HCT116 (cell line): ENCODE measurements at regions not wholly inside any gene's neighbourhood (a gene's known extent, or its start where the extent isn't known, plus 50 kb on each side); places are given as distances from the start of the nearest gene placed in this dataset.

Experiments
- ATAC-seq: fragments of 200-7000 bp; cut with Tn5 transposase; 2 replicates; pipeline ENCODE4 v1.9.1; 2020; ENCODE audit warnings: mild to moderate bottlenecking, moderate library complexity
- BruUV-seq: library from RNA; stranded (reverse); fragments of 400-500 nt; replicated peaks from 2 replicates; lab custom pipeline; 2021; lab: Mats Ljungman, UMichigan
- CTCF ChIA-PET: fragments of 300-600 bp; sonication (Branson Sonifier 250); formaldehyde crosslinking; loops from one replicate; lab custom pipeline; 2021; ENCODE audit warnings: antibody characterized with exemption; lab: Charles Lee
- POLR2A ChIA-PET: fragments of 300-600, 350-600 bp; sonication (Branson Sonifier 250); formaldehyde crosslinking; loops from one replicate; lab custom pipeline; 2021; ENCODE audit warnings: antibody characterized with exemption; lab: Charles Lee
- RAD21 ChIA-PET, 2 experiments: fragments of 300-600 bp; sonication (Branson Sonifier 250); formaldehyde crosslinking; loops; one replicate each; lab custom pipeline; 2023; ENCODE audit warnings: low total read pairs in 2 of 2; ENCODE audit not compliant: uncharacterized antibody in 2 of 2, unreplicated experiment in 2 of 2, low non-redundant PET in 1 of 2; lab: Charles Lee
- DNase-seq: peaks from one replicate; pipeline ENCODE4 v3.0.0-alpha.2; 2010; ENCODE audit warnings: low read depth, low spot score
- H2AFZ ChIP-seq: fragments of 200-600 bp; shearing (Covaris generic), sonication (generic); 2 replicates; pipeline ENCODE4 v1.6.1; 2017; ENCODE audit warnings: low read depth, mixed run types, mixed read lengths, antibody characterized with exemption, low read length; ENCODE audit not compliant: poor library complexity, severe bottlenecking
- H3K27ac ChIP-seq: 2 replicates; pipeline ENCODE4 v1.5.1; 2012; ENCODE audit warnings: low read depth, low read length
- H3K27me3 ChIP-seq: fragments of 200-600 bp; sonication (generic); 2 replicates; pipeline ENCODE4 v1.6.1; 2016; ENCODE audit warnings: mixed run types, low read length, mixed read lengths; ENCODE audit not compliant: insufficient read depth
- H3K36me3 ChIP-seq, 2 experiments: fragments of 200-500 bp in 1 of 2; fragments of 200-600 bp in 1 of 2; sonication (Bioruptor generic) in 1 of 2; sonication (generic) in 1 of 2; 2 replicates each; pipeline versions ENCODE4 v1.5.1 to v1.6.1; 2014 to 2016; ENCODE audit warnings: low read length in 2 of 2, inconsistent platforms in 1 of 2, mixed read lengths in 1 of 2, mixed run types in 1 of 2; ENCODE audit not compliant: insufficient read depth in 2 of 2, control insufficient read depth in 1 of 2
- H3K4me1 ChIP-seq, 2 experiments: fragments of 200-600 bp in 1 of 2; sonication (generic) in 1 of 2; 2 replicates each; pipeline versions ENCODE4 v1.5.1 to v1.6.1; 2012 to 2017; ENCODE audit warnings: low read length in 2 of 2, inconsistent platforms in 1 of 2, mild to moderate bottlenecking in 1 of 2, mixed read lengths in 1 of 2, mixed run types in 1 of 2, moderate library complexity in 1 of 2; ENCODE audit not compliant: insufficient read depth in 2 of 2, control insufficient read depth in 1 of 2
- H3K4me2 ChIP-seq: fragments of 200-600 bp; sonication (generic); 2 replicates; pipeline ENCODE4 v1.6.1; 2017; ENCODE audit warnings: mixed run types, low read length, mixed read lengths
- H3K4me3 ChIP-seq, 2 experiments: fragments of 200-600 bp in 1 of 2; sonication (generic) in 1 of 2; replicated peaks in 1 of 2; 2 replicates each; pipeline ENCODE4 v1.5.1; 2011 to 2016; ENCODE audit warnings: low read length in 2 of 2, control low read depth in 1 of 2, low read depth in 1 of 2, mild to moderate bottlenecking in 1 of 2, mixed read lengths in 1 of 2, mixed run types in 1 of 2
- H3K79me2 ChIP-seq: fragments of 200-600 bp; sonication (generic); 2 replicates; pipeline ENCODE4 v1.6.1; 2017; ENCODE audit warnings: mild to moderate bottlenecking, mixed run types, low read length, moderate library complexity, mixed read lengths; ENCODE audit not compliant: insufficient read depth
- H3K9ac ChIP-seq: fragments of 200-600 bp; sonication (generic); 2 replicates; pipeline ENCODE4 v1.6.1; 2016; ENCODE audit warnings: low read length, mixed read lengths
- H3K9me2 ChIP-seq: fragments of 200-600 bp; sonication (generic), shearing (Covaris generic); 2 replicates; pipeline ENCODE4 v1.6.1; 2017; ENCODE audit warnings: mixed run types, mild to moderate bottlenecking, moderate library complexity; ENCODE audit not compliant: insufficient read depth
- H3K9me3 ChIP-seq, 2 experiments: fragments of 200-500 bp in 1 of 2; fragments of 200-600 bp in 1 of 2; sonication (Bioruptor generic) in 1 of 2; sonication (generic) in 1 of 2; 2 replicates each; pipeline ENCODE4 v1.6.1; 2014 to 2017; ENCODE audit warnings: low read length in 2 of 2, mixed read lengths in 2 of 2, inconsistent platforms in 1 of 2, low read depth in 1 of 2, mild to moderate bottlenecking in 1 of 2, mixed run types in 1 of 2, moderate library complexity in 1 of 2; ENCODE audit not compliant: control insufficient read depth in 1 of 2, insufficient read depth in 1 of 2
- H4K20me1 ChIP-seq: fragments of 200-600 bp; sonication (generic), shearing (Covaris generic); 2 replicates; pipeline ENCODE4 v1.6.1; 2017; ENCODE audit warnings: mixed run types, mild to moderate bottlenecking, moderate library complexity; ENCODE audit not compliant: insufficient read depth
- CBX3 ChIP-seq: IDR thresholded peaks from 2 replicates; pipeline ENCODE4 v1.6.1; 2012; ENCODE audit warnings: low read depth
- CEBPB ChIP-seq: IDR thresholded peaks from 2 replicates; pipeline ENCODE4 v1.6.1; 2012; ENCODE audit warnings: low read depth
- CTCF ChIP-seq, 3 experiments: fragments of 200-600 bp in 1 of 3; sonication (generic) in 1 of 3; IDR thresholded peaks in 2 of 3; conservative IDR thresholded peaks in 1 of 3; 2 replicates each; pipeline ENCODE4 v1.5.1; 2012 to 2017; ENCODE audit warnings: low read depth in 2 of 3, low read length in 2 of 3, antibody characterized with exemption in 1 of 3, borderline replicate concordance in 1 of 3, control low read depth in 1 of 3, mild to moderate bottlenecking in 1 of 3, mixed read lengths in 1 of 3, mixed run types in 1 of 3, moderate library complexity in 1 of 3; ENCODE audit not compliant: insufficient read depth in 1 of 3
- EGR1 ChIP-seq: IDR thresholded peaks from 2 replicates; pipeline ENCODE4 v1.6.1; 2012; ENCODE audit warnings: low read depth
- ELF1 ChIP-seq: IDR thresholded peaks from 2 replicates; pipeline ENCODE4 v1.6.1; 2012; ENCODE audit warnings: low read depth, borderline replicate concordance
- EZH2phosphoT487 ChIP-seq: fragments of 200-600 bp; IDR thresholded peaks from 2 replicates; pipeline ENCODE4 v1.6.1; 2018; ENCODE audit warnings: antibody characterized with exemption, borderline replicate concordance
- JUND ChIP-seq: IDR thresholded peaks from 2 replicates; pipeline ENCODE4 v1.6.1; 2012
- MAX ChIP-seq: IDR thresholded peaks from 2 replicates; pipeline ENCODE4 v1.6.1; 2012
- POLR2AphosphoS5 ChIP-seq: IDR thresholded peaks from 2 replicates; pipeline ENCODE4 v1.6.1; 2011; ENCODE audit warnings: mild to moderate bottlenecking, low read depth, low read length, moderate library complexity
- RAD21 ChIP-seq: IDR thresholded peaks from 2 replicates; pipeline ENCODE4 v1.6.1; 2012; ENCODE audit warnings: low read depth, mild to moderate bottlenecking
- SIN3A ChIP-seq: IDR thresholded peaks from 2 replicates; pipeline ENCODE4 v1.6.1; 2012; ENCODE audit warnings: low read depth
- SP1 ChIP-seq: IDR thresholded peaks from 2 replicates; pipeline ENCODE4 v1.6.1; 2012; ENCODE audit warnings: low read depth
- SRF ChIP-seq: IDR thresholded peaks from 2 replicates; pipeline ENCODE4 v1.6.1; 2012; ENCODE audit warnings: low read depth
- TCF7L2 ChIP-seq: IDR thresholded peaks from 2 replicates; pipeline ENCODE4 v1.7.0; 2011; ENCODE audit warnings: borderline replicate concordance, inconsistent platforms; ENCODE audit not compliant: insufficient read depth, insufficient read length; ENCODE audit errors: extremely low read depth
- YY1 ChIP-seq: IDR thresholded peaks from 2 replicates; pipeline ENCODE4 v1.6.1; 2011; ENCODE audit warnings: low read length, low read depth, moderate library complexity, mild to moderate bottlenecking; ENCODE audit not compliant: insufficient replicate concordance; ENCODE audit errors: extremely low read depth
- ZFX ChIP-seq: fragments of 450-650 bp; IDR thresholded peaks from 2 replicates; pipeline ENCODE4 v1.6.1; 2017
- ZNF274 ChIP-seq: fragments of 200-500 bp; sonication (Bioruptor generic); IDR thresholded peaks from 2 replicates; pipeline ENCODE4 v1.6.1; 2014; ENCODE audit warnings: mild to moderate bottlenecking, low read depth, low read length, inconsistent platforms
- intact Hi-C: fragments of 100-400 bp; cut with micrococcal nuclease; formaldehyde crosslinking; loops from 2 replicates; pipeline ENCODE4 v1.10.0; 2022
- TF ChIP-seq, protein P1 (sequence below): IDR thresholded peaks from 2 replicates; pipeline ENCODE4 v1.6.1; 2011; ENCODE audit warnings: mild to moderate bottlenecking, low read length, moderate library complexity; ENCODE audit not compliant: insufficient replicate concordance; ENCODE audit errors: extremely low read depth
- TF ChIP-seq, protein P2 (sequence below): IDR thresholded peaks from 2 replicates; pipeline ENCODE4 v1.6.1; 2012; ENCODE audit warnings: low read depth
- TF ChIP-seq, protein P3 (sequence below): IDR thresholded peaks from 2 replicates; pipeline ENCODE4 v1.6.1; 2012

- DNase-seq: no peak
- TF ChIP-seq ZNF274 (no peak), EGR1 (no peak), YY1 (no peak), ELF1 (no peak), CBX3 (no peak), JUND (no peak), EZH2phosphoT487 (no peak), MAX (no peak), CTCF (IDR thresholded peaks at IDR 0.05 in 2 of 3, conservative IDR thresholded peaks at IDR 0.05 in 1 of 3; ENCODE audit: borderline replicate concordance in 1 of 3, insufficient read depth in 1 of 3, low read depth in 2 of 3, low read length in 2 of 3) (no peak), POLR2AphosphoS5 (no peak), SP1 (no peak), CEBPB (no peak), RAD21 (no peak), TCF7L2 (no peak), SIN3A (no peak), SRF (no peak), ZFX (no peak)
- TF ChIP-seq, protein P1, sequence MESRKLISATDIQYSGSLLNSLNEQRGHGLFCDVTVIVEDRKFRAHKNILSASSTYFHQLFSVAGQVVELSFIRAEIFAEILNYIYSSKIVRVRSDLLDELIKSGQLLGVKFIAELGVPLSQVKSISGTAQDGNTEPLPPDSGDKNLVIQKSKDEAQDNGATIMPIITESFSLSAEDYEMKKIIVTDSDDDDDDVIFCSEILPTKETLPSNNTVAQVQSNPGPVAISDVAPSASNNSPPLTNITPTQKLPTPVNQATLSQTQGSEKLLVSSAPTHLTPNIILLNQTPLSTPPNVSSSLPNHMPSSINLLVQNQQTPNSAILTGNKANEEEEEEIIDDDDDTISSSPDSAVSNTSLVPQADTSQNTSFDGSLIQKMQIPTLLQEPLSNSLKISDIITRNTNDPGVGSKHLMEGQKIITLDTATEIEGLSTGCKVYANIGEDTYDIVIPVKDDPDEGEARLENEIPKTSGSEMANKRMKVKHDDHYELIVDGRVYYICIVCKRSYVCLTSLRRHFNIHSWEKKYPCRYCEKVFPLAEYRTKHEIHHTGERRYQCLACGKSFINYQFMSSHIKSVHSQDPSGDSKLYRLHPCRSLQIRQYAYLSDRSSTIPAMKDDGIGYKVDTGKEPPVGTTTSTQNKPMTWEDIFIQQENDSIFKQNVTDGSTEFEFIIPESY: no peak
- TF ChIP-seq, protein P2, sequence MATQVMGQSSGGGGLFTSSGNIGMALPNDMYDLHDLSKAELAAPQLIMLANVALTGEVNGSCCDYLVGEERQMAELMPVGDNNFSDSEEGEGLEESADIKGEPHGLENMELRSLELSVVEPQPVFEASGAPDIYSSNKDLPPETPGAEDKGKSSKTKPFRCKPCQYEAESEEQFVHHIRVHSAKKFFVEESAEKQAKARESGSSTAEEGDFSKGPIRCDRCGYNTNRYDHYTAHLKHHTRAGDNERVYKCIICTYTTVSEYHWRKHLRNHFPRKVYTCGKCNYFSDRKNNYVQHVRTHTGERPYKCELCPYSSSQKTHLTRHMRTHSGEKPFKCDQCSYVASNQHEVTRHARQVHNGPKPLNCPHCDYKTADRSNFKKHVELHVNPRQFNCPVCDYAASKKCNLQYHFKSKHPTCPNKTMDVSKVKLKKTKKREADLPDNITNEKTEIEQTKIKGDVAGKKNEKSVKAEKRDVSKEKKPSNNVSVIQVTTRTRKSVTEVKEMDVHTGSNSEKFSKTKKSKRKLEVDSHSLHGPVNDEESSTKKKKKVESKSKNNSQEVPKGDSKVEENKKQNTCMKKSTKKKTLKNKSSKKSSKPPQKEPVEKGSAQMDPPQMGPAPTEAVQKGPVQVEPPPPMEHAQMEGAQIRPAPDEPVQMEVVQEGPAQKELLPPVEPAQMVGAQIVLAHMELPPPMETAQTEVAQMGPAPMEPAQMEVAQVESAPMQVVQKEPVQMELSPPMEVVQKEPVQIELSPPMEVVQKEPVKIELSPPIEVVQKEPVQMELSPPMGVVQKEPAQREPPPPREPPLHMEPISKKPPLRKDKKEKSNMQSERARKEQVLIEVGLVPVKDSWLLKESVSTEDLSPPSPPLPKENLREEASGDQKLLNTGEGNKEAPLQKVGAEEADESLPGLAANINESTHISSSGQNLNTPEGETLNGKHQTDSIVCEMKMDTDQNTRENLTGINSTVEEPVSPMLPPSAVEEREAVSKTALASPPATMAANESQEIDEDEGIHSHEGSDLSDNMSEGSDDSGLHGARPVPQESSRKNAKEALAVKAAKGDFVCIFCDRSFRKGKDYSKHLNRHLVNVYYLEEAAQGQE: no peak
- TF ChIP-seq, protein P3, sequence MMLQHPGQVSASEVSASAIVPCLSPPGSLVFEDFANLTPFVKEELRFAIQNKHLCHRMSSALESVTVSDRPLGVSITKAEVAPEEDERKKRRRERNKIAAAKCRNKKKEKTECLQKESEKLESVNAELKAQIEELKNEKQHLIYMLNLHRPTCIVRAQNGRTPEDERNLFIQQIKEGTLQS: no peak
- Histone ChIP-seq H3K27me3 (no peaks in the 10 kb centered on the region), H3K27ac (no peak overlapping the region), H3K36me3 (no peaks in the 10 kb centered on the region), H3K4me3 (no peak overlapping the region), H3K9ac (no peak overlapping the region), H4K20me1 (no peaks in the 10 kb centered on the region), H2AFZ (no peak overlapping the region), H3K79me2 (no peaks in the 10 kb centered on the region), H3K4me2 (no peak overlapping the region), H3K9me3 (no peaks in the 10 kb centered on the region), H3K4me1 (no peaks in the 10 kb centered on the region), H3K9me2 (no peaks in the 10 kb centered on the region)
- no peak for ATAC-seq
- POLR2A ChIA-PET: no interaction called here
- CTCF ChIA-PET: no interaction called here
- RAD21 ChIA-PET: no interaction called here
- BruUV-seq: no TSS peak
- intact Hi-C loops: no loop called here
Observed at GRCh38 chr17:70929226-70929625, 759.9 kb downstream of the KCNJ2 start.
